ENCODE measurements at regions not wholly inside any gene's neighbourhood (a gene's known extent, or its start where the extent isn't known, plus 50 kb on each side); places are given as distances from the start of the nearest gene placed in this dataset.

DNA sequence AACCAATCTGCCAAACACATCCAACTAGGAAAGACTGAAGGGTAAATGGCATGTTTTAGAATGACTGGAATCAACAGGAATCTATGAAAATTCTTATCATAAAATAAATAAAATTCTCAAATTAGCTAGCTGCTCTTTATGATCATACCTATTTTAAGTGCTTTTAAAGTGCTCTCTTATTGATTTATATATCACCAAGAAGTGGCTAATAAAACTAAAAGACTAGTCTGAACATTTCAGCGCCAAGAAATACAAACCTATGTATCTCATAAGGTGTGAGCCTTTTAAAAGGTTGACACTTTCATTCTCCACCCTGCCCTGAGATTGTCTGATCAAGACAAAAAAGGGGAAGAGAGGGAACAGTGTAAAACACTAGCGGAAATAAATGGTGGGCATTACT lies 136.8 kb upstream of the ARHGAP42 start:
- intact Hi-C loops (cut with micrococcal nuclease; ENCODE audit: unreplicated experiment), result no loop called here
- CTCF ChIA-PET, result no interaction called here

GRCh38 chr11:100550912-100551632 lies 136.0 kb upstream of the ARHGAP42 start:
- CTCF ChIA-PET, result no interaction called here
- Histone ChIP-seq H3K4me3 (ENCODE audit: low read depth, low read length, poor library complexity, severe bottlenecking) (no peak overlapping the region), H3K4me1 (ENCODE audit: insufficient read depth, low read length, poor library complexity, severe bottlenecking) (peaks cover 14% of the 10 kb centered on the region), H3K27ac (ENCODE audit: low read depth, low read length, poor library complexity, severe bottlenecking) (no peak overlapping the region), H3K27me3 (replicated peaks; ENCODE audit: insufficient read depth, low read depth, low read length, poor library complexity) (no peaks in the 10 kb centered on the region), H3K9me3 (ENCODE audit: low read depth, low read length, poor library complexity, severe bottlenecking) (no peaks in the 10 kb centered on the region), H3K36me3 (ENCODE audit: insufficient read depth, low read length, poor library complexity, severe bottlenecking) (no peaks in the 10 kb centered on the region)
- POLR2A ChIA-PET (ENCODE audit: low non-redundant PET), result no interaction called here
- BruUV-seq (replicated peaks), result no TSS peak
- TF ChIP-seq CTCF (conservative IDR thresholded peaks at IDR 0.05; ENCODE audit: low read depth, low read length) (no peak), EZH2 (IDR thresholded peaks at IDR 0.05; ENCODE audit: borderline replicate concordance, low read depth, low read length, poor library complexity, severe bottlenecking) (no peak)
- intact Hi-C loops (cut with micrococcal nuclease; ENCODE audit: unreplicated experiment), result no loop called here
- peak; percentile 53 for DNase-seq (ENCODE audit: low spot score)

More for the DNA sequence above, 136.8 kb upstream of the ARHGAP42 start:
- H3K4me3 ChIP-seq (ENCODE audit: low read depth, low read length, poor library complexity, severe bottlenecking), result no peak overlapping the region
- BruUV-seq (replicated peaks), result no TSS peak
- DNase-seq (ENCODE audit: low spot score), result no peak
- no peaks in the 10 kb centered on the region for H3K36me3 ChIP-seq (ENCODE audit: insufficient read depth, low read length, poor library complexity, severe bottlenecking)
- H3K4me1 ChIP-seq (ENCODE audit: insufficient read depth, low read length, poor library complexity, severe bottlenecking), result peaks cover 14% of the 10 kb centered on the region
- POLR2A ChIA-PET (ENCODE audit: low non-redundant PET), result no interaction called here
- no peak for TF ChIP-seq EZH2 (IDR thresholded peaks at IDR 0.05; ENCODE audit: borderline replicate concordance, low read depth, low read length, poor library complexity, severe bottlenecking)
- no peak for TF ChIP-seq CTCF (conservative IDR thresholded peaks at IDR 0.05; ENCODE audit: low read depth, low read length)
- H3K27ac ChIP-seq (ENCODE audit: low read depth, low read length, poor library complexity, severe bottlenecking), result no peak overlapping the region
- H3K9me3 ChIP-seq (ENCODE audit: low read depth, low read length, poor library complexity, severe bottlenecking), result no peaks in the 10 kb centered on the region
- H3K27me3 ChIP-seq (replicated peaks; ENCODE audit: insufficient read depth, low read depth, low read length, poor library complexity), result no peaks in the 10 kb centered on the region

DNA sequence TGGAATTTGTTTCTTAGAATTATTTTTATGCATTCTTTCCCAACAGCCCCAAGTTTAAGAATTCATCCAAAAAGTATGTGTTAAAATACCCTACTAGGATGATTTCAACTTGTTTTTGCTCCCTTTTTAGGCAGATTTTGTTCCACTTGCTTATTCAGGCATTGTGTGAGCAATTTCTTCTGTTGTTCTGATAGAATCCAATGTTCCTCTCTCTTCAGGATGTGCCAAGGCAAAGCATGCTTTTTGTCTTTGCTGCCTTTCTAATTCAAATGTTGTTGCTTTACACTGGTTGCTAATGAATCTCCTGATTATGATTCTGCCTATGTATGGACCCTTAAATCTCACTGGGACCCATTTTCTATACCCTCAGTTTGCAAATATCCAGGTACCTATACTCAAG lies 131.2 kb upstream of the ARHGAP42 start:
- H3K27me3 ChIP-seq (replicated peaks; ENCODE audit: insufficient read depth, low read depth, low read length, poor library complexity), result no peaks in the 10 kb centered on the region
- H3K4me3 ChIP-seq (ENCODE audit: low read depth, low read length, poor library complexity, severe bottlenecking), result no peak overlapping the region
- ChIA-PET CTCF (no interaction called here), POLR2A (ENCODE audit: low non-redundant PET) (no interaction called here)
- TF ChIP-seq EZH2 (IDR thresholded peaks at IDR 0.05; ENCODE audit: borderline replicate concordance, low read depth, low read length, poor library complexity, severe bottlenecking), result no peak
- no peak for TF ChIP-seq CTCF (conservative IDR thresholded peaks at IDR 0.05; ENCODE audit: low read depth, low read length)
- peaks cover 13% of the 10 kb centered on the region for H3K4me1 ChIP-seq (ENCODE audit: insufficient read depth, low read length, poor library complexity, severe bottlenecking)
- no peaks in the 10 kb centered on the region for H3K36me3 ChIP-seq (ENCODE audit: insufficient read depth, low read length, poor library complexity, severe bottlenecking)
- no peak overlapping the region for H3K27ac ChIP-seq (ENCODE audit: low read depth, low read length, poor library complexity, severe bottlenecking)
- no peaks in the 10 kb centered on the region for H3K9me3 ChIP-seq (ENCODE audit: low read depth, low read length, poor library complexity, severe bottlenecking)
- DNase-seq (ENCODE audit: low spot score), result no peak
- intact Hi-C loops (cut with micrococcal nuclease; ENCODE audit: unreplicated experiment), result no loop called here
- no TSS peak for BruUV-seq (replicated peaks)

Measured in A673 (cell line).